H7 (cell line): ENCODE measurements at regions not wholly inside any gene's neighbourhood (a gene's known extent, or its start where the extent isn't known, plus 50 kb on each side); places are given as distances from the start of the nearest gene placed in this dataset.
"Not testable (repeated sequence)": the region's sequence is repeated elsewhere in the genome, so short reads cannot be mapped to it uniquely, and the experiment has no call there.

Experiments used
- DNase-seq: peaks from one replicate; pipeline ENCODE4 v3.0.0; 2012
- H3K27me3 ChIP-seq: 2 replicates; pipeline ENCODE4 v1.6.0; 2011; ENCODE audit warnings: mild to moderate bottlenecking, low read length; ENCODE audit not compliant: control insufficient read depth, insufficient read depth
- H3K36me3 ChIP-seq: replicated peaks from 2 replicates; pipeline ENCODE4 v1.5.1; 2011; ENCODE audit warnings: low read length; ENCODE audit not compliant: control insufficient read depth, insufficient read depth
- H3K4me3 ChIP-seq: 2 replicates; pipeline ENCODE4 v1.5.1; 2011; ENCODE audit warnings: low read depth, mild to moderate bottlenecking, control low read depth, low read length, moderate library complexity; ENCODE audit not compliant: insufficient read depth

- H3K4me3 ChIP-seq, result no peak overlapping the region
- no peak for DNase-seq
- H3K36me3 ChIP-seq, result no peaks in the 10 kb centered on the region
- no peaks in the 10 kb centered on the region for H3K27me3 ChIP-seq
These were observed 51.2 kb upstream of the SGCE start for GRCh38 chr7:94706996-94707740.

GRCh38 chr7:94710256-94710655 lies 54.3 kb upstream of the SGCE start:
- DNase-seq, result no peak
- H3K4me3 ChIP-seq, result no peak overlapping the region

GRCh38 chr7:94722360-94722759 lies 66.4 kb upstream of the SGCE start:
- H3K27me3 ChIP-seq, H3K4me3 ChIP-seq, DNase-seq, H3K36me3 ChIP-seq: not testable (repeated sequence)

More at GRCh38 chr7:94710256-94710655, 54.3 kb upstream of the SGCE start:
- H3K27me3 ChIP-seq, result no peaks in the 10 kb centered on the region
- no peaks in the 10 kb centered on the region for H3K36me3 ChIP-seq

GRCh38 chr7:94728893-94729292 lies 73.0 kb upstream of the SGCE start:
- H3K4me3 ChIP-seq, H3K27me3 ChIP-seq, DNase-seq, H3K36me3 ChIP-seq: not testable (repeated sequence)

GRCh38 chr7:94738071-94738470 lies 82.1 kb upstream of the SGCE start:
- no peak for DNase-seq
- H3K27me3 ChIP-seq, result no peaks in the 10 kb centered on the region
- H3K4me3 ChIP-seq, result no peak overlapping the region
- H3K36me3 ChIP-seq, result no peaks in the 10 kb centered on the region

- Histone ChIP-seq H3K36me3 (no peaks in the 10 kb centered on the region), H3K4me3 (no peak overlapping the region), H3K27me3 (no peaks in the 10 kb centered on the region)
- no peak for DNase-seq
These were observed 83.2 kb upstream of the SGCE start for GRCh38 chr7:94739180-94739579.

- Histone ChIP-seq H3K36me3 (no peaks in the 10 kb centered on the region), H3K4me3 (no peak overlapping the region), H3K27me3 (no peaks in the 10 kb centered on the region)
- no peak for DNase-seq
These were observed 84.6 kb upstream of the SGCE start for GRCh38 chr7:94740509-94740908.

- Histone ChIP-seq H3K4me3 (no peak overlapping the region), H3K27me3 (no peaks in the 10 kb centered on the region), H3K36me3 (no peaks in the 10 kb centered on the region)
- no peak for DNase-seq
These were observed 85.2 kb upstream of the SGCE start for GRCh38 chr7:94741179-94741578.

- no peak overlapping the region for H3K4me3 ChIP-seq
- H3K27me3 ChIP-seq, result no peaks in the 10 kb centered on the region
- DNase-seq, result no peak
- no peaks in the 10 kb centered on the region for H3K36me3 ChIP-seq
These were observed 92.4 kb upstream of the SGCE start for GRCh38 chr7:94748376-94748775.

GRCh38 chr7:94760446-94761100 lies 104.6 kb upstream of the SGCE start:
- no peak for DNase-seq
- H3K36me3 ChIP-seq, result no peaks in the 10 kb centered on the region
- no peaks in the 10 kb centered on the region for H3K27me3 ChIP-seq
- H3K4me3 ChIP-seq, result no peak overlapping the region

- H3K4me3 ChIP-seq, result no peak overlapping the region
- DNase-seq, result no peak
- no peaks in the 10 kb centered on the region for H3K27me3 ChIP-seq
- H3K36me3 ChIP-seq, result no peaks in the 10 kb centered on the region
These were observed 105.5 kb upstream of the SGCE start for GRCh38 chr7:94761451-94761850.

GRCh38 chr7:94763268-94763667 lies 107.3 kb upstream of the SGCE start:
- no peaks in the 10 kb centered on the region for H3K36me3 ChIP-seq
- H3K4me3 ChIP-seq, result no peak overlapping the region
- no peaks in the 10 kb centered on the region for H3K27me3 ChIP-seq
- peak; percentile 4 for DNase-seq

- H3K4me3 ChIP-seq, result no peak overlapping the region
- no peaks in the 10 kb centered on the region; the same call in 1 of the 2 replicates for H3K36me3 ChIP-seq
- DNase-seq, result no peak
- H3K27me3 ChIP-seq, result no peaks in the 10 kb centered on the region
These were observed 113.8 kb upstream of the SGCE start for GRCh38 chr7:94769724-94770123.

- H3K4me3 ChIP-seq, result no peak overlapping the region
- DNase-seq, result no peak
- H3K27me3 ChIP-seq, result no peaks in the 10 kb centered on the region
These were observed 123.0 kb upstream of the SGCE start for GRCh38 chr7:94778711-94779459.

GRCh38 chr7:94779861-94780260 lies 123.9 kb upstream of the SGCE start:
- DNase-seq, result no peak
- Histone ChIP-seq H3K36me3 (no peaks in the 10 kb centered on the region), H3K4me3 (no peak overlapping the region), H3K27me3 (no peaks in the 10 kb centered on the region)

More at GRCh38 chr7:94778711-94779459, 123.0 kb upstream of the SGCE start:
- H3K36me3 ChIP-seq, result no peaks in the 10 kb centered on the region; the same call in 1 of the 2 replicates
